ENCODE measurements at regions not wholly inside any gene's neighbourhood (a gene's known extent, or its start where the extent isn't known, plus 50 kb on each side); places are given as distances from the start of the nearest gene placed in this dataset.

GRCh38 chr6:859936-860335, 167.0 kb upstream of the EXOC2 start:
- TF ChIP-seq ZNF174 (tag by site-specific recombination; IDR thresholded peaks at IDR 0.05) (no peak), ZNF558 (tag by site-specific recombination; IDR thresholded peaks at IDR 0.05) (no peak), CTCF (tag by site-specific recombination; IDR thresholded peaks at IDR 0.05) (no peak), GLIS2 (tag by site-specific recombination; IDR thresholded peaks at IDR 0.05) (no peak), ZNF529 (tag by site-specific recombination; IDR thresholded peaks at IDR 0.05; ENCODE audit: insufficient replicate concordance) (no peak), ZNF26 (tag by site-specific recombination; IDR thresholded peaks at IDR 0.05) (no peak), OSR2 (tag by site-specific recombination; IDR thresholded peaks at IDR 0.05) (no peak), ZNF585B (tag by site-specific recombination; IDR thresholded peaks at IDR 0.05) (no peak), ZNF670 (tag by site-specific recombination; IDR thresholded peaks at IDR 0.05; ENCODE audit: low read depth) (no peak), ZNF140 (tag by site-specific recombination; IDR thresholded peaks at IDR 0.05) (no peak), ZNF2 (tag by site-specific recombination; IDR thresholded peaks at IDR 0.05) (no peak)
- TF ChIP-seq, protein P1, sequence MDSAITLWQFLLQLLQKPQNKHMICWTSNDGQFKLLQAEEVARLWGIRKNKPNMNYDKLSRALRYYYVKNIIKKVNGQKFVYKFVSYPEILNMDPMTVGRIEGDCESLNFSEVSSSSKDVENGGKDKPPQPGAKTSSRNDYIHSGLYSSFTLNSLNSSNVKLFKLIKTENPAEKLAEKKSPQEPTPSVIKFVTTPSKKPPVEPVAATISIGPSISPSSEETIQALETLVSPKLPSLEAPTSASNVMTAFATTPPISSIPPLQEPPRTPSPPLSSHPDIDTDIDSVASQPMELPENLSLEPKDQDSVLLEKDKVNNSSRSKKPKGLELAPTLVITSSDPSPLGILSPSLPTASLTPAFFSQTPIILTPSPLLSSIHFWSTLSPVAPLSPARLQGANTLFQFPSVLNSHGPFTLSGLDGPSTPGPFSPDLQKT (IDR thresholded peaks at IDR 0.05; ENCODE audit: borderline replicate concordance, low read depth, low read length), result no peak
